Fibroblast of skin of left biceps (primary cell): ENCODE measurements at regions not wholly inside any gene's neighbourhood (a gene's known extent, or its start where the extent isn't known, plus 50 kb on each side); places are given as distances from the start of the nearest gene placed in this dataset.

Experiments
- DNase-seq, 2 experiments: peaks; one replicate each; pipeline ENCODE4 v3.0.0-alpha.2; 2013; ENCODE audit warnings: low read depth in 2 of 2

DNA sequence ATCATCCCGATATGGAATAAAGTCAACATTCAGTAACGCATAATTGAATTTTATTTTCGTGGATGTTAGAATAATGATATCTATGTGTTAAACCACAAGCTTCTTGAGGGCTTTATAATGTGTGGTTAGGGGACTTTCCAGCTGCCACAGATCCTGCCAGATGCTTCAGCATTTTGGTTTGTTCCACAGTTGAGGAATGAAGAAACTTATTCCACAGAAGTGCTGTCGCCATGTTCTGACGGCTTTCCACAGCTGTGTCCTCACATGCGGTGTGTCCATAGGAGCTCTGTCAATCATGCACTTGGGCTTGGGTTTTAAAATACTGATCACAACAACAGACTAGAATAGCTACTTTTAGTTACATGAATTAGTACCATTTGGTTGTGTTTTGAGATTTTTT is 411.9 kb downstream of the TRIML1 start:
- DNase-seq, result peak; percentile 28 to 38

DNA sequence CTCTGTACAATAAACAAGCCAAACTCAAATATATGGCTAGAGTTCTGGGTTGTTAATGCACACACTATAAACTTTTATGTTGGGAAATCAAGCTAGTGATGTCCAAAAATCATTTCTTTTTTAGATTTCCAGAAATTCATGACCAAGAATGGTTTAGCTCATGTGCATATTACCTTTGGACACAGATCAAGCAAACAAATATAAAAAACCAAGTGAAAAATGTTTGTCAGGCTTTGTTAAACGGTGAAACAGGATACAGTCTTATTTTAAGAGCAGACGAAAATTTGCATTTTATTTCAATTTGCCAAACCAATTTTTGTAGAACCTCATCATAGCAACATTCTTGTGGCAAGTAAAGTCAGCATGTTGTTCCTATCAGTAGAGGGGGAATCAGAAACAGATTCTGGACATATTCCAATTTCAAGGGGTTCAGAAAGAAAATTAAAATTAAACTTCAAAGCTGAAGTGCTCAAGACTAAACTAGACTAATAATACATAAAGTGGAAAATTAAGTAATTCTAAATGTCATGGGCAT is 413.6 kb downstream of the TRIML1 start:
- DNase-seq, result peak; percentile 36 to 39

DNA sequence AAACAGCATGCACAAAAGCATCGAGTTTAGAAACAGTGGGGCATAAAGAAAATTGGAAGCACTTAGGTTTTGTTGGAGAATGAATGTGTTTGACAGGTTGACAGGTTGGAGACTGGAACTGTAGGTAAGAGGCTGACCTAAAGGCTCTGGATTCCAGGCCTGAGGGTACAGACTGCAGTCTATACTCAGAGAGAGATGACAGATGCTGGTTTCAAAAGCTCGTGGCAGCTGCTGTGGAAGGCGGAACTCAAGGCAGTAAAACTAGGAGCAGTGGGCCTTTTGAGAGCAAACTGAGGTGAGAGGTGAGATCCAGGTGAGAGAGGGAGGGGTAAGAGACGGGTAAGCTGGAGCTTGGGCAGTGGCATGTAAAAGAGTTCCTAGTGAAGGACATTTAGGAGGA is 415.2 kb downstream of the TRIML1 start:
- DNase-seq, result no peak

DNA sequence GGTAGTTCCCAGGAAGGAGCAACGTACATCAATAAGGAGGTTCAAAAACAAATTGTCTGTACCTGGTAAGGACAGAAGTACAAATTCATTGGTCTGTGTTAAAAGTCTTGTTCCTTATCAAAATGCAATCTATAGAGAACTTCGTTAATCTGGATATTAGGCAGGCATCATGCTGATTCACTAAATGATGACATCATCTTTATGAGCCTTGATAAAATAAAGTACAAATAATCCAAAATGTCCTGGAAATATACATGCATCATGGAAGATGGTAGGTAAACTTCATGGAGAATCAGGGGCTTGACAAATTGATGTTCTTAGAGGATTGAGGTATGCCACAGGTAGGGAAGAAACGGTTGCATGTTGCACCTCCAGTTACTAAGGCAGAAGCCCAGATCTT is 433.9 kb downstream of the TRIML1 start:
- no peak for DNase-seq

DNA sequence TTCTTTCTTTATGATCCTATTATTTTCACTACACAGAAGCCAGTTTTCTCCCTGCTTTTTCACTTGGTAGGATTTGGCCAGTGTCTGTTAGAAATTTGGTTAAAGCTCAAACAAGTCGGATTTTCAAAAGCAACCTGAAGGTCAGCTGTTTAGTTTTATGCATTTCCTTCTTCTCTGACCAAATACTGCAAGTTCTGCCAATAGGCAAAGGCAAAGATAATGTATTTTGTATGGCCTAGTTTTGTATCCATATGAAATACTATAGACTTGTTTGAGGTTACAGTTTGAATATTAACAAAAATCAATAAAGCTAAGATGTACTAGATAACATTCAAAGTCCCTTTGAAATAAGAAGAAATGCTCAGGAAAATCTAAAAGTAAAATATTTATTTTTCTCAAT is 439.4 kb downstream of the TRIML1 start:
- DNase-seq, result no peak

DNA sequence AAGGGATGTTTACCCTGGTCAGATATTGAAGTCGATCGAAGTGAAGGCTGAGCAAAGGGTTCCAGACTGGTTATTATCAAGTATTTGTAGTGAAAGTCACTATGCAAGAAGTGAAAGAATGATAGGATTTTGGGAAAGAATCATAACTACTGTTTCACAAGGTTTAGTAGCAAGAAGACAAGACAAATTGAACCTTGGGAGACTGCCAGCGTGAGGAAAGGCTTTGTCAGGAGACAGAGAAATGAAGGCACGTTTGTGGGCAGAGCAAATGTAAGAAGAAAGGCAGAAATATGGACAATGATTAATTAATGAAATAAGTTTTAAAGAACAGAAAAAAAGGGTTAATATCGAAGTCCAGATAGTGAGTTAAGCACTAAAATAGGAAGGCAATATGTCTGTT is 456.8 kb downstream of the TRIML1 start:
- peak; percentile 21 to 23 for DNase-seq

DNA sequence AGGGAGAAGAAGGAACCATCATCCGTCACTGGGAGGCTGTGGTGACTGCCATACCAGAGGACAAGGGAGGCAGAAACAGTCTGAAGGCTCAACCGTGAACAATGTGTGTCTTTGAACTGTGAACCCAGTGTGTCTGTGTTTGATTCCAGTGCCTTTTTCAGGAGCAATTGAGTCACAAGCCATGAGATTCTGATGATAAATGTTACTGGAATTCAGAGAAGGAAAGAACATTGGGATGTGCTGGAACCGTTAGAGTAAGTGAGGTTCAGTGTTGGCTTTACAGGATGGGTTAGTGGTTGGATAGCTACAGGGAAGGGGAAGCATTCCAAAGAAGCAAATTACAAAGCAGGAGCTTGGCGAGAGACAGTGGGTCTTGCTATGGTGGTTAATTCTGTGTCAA is 464.4 kb downstream of the TRIML1 start:
- DNase-seq, result no peak

DNA sequence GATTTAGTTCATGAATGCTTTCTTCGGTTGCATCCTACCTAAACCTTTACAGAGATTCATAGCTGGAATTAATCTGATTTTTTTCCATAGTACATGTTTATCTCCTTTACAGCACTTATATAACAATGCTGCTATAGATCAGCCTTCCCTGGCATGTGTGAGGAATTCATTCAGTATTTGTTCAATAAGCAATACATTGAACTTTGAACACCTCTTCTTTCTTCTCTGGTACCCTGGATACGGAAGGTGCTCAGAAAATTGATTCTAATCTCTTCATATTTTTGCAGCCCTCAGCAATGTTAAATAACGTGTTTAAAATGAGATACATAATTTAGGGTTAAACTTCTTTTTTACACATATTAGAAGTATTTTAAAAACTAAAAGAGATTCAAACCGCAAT is 467.4 kb downstream of the TRIML1 start:
- no peak for DNase-seq

DNA sequence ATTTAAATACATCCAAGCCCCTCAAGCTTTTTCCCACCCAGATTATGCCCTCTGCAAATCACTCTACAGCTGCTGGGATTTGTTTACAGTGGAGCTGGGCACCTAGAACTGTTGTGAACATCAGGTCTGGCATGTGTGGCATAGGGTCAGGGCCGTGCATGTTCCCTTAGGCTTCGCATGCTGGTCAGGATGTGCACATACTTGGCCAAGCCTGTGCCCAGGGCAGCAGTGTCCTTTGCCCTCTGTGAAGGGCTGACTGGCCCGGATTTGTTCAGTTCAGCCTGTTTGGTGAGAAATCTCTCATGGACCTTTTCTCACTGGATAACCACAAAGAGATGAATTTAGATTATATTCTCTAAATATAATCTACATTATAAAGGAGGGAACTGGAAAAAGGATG is 471.9 kb downstream of the TRIML1 start:
- no peak for DNase-seq

DNA sequence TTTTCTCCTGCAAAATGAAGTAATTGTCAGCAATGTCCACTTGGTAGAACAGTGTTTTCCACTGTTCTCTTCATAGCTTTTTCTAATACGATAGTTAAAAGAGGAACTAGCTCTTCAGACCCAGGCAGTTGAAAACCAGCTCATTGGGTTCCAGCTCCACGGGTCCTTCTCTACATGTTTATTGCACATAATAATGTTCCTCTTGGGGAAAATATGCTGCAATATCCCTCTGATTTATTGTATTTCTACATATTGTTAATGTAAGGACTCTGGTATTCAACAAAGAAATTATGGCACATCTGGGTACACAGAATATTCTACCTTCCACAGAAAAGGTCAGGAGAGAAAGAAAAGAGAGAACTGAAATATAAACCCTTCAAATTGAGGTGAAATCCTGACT is 473.4 kb downstream of the TRIML1 start:
- no peak for DNase-seq

DNA sequence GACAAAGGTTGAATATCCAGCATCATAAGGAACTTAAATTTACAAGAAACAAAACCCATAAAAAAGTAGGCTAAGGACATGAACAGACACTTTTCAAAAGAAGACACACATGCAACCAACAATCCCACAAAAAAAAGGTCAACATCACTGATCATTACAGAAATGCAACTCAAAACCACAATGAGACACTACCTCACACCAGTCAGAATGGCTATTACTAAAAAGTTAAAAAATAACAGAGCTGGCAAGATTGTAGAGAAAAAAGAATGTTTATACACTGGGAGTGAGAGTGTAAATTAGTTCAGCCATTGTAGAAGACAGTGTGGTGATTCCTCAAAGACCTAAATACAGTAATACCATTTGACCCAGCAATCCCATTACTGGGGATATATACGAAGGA is 474.7 kb downstream of the TRIML1 start:
- no peak for DNase-seq

DNA sequence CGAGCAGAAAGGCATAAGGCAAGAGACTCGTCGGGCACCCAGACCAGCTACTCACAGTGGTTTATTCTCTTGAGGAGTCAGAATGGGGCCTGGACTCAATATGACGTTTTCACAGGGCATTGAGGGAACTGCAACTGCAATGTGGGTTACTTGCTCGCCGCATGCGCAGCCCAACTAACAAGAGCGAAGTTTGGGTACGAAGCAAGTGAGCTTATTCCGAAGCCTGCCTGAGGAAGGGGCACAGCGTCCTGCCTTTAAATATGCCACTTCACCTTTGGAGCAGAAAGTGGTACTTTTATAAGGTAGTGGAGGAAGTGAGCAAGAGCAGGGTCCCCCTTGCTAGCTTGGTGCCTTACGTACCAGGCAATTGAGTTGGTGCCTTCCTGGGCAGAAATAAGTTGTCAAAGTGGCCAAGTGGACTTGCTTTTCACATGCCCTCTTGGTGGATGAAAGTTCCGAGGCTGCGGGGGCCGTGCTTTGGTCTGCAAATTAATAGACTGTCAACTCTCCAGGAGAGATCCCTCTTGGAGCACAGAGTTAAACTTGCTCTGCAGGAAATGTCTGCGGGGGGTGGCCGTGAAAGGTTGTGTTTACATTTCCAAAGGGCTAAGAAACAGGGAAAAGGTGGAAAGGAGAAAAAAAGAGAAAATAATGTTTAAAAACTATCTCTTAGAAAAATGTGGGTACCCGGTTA is 480.4 kb downstream of the TRIML1 start:
- no peak for DNase-seq

DNA sequence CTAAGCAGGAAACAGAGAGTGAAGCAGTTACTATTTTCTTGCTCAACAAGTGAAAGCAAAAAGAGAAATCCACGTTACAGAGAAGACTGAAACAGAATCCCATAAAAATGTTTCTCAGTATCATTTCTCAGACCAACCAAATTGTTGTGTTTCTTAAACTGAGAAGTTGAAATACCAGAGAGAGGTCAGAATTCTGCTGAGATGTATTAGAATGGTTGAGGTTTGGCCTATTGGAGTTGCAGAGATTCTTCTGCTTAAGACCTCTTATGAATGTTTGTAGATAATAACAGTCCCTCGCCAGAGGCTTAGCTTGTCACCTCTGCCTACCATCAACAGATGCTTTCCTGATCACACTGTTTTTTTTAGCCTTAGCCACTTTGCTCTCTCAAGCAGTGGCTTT is 481.4 kb downstream of the TRIML1 start:
- no peak for DNase-seq

DNA sequence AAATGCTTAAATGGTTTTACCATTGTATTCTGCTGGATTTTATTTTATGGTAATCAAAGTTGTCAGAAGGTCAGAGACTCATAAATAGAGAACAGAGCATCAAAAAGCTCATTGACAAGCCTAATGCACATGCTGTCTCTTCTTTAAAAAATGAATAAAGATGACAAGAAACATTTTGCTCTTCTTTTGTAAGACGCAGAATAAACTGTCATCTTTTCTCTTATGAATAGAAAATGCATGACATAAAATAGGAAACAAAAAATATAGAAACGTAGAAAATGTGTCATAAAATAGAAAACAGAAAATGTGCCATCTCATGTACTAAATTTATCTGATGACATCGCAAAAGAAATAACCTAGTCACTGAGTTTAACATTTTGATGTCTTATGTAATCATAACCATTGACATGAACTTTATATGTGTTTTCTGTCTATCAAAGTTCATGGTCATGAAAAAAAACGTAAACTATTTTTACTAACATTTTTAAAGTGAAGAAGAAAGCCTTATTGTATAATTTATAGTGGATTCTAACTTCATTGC is 484.1 kb downstream of the TRIML1 start:
- no peak for DNase-seq

DNA sequence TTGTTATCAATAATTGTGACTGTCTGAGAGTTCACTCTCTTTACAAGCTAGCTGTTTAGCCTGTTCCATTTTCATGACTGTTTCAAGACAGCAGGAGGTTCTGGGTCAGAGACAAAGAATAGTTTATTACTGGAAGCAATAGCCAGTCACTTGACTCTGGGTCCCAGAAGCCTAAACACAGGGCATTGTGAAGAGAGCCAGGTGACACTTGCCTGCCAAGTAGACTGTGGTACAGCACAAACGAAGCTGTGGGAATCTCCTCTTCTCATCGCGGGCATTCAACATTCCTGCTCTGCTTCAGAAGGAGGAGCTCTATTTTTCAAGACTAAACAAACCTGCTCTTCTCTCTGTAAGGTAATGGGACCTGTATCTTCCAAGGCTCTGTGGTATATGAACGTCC is 485.1 kb downstream of the TRIML1 start:
- DNase-seq, result no peak

DNA sequence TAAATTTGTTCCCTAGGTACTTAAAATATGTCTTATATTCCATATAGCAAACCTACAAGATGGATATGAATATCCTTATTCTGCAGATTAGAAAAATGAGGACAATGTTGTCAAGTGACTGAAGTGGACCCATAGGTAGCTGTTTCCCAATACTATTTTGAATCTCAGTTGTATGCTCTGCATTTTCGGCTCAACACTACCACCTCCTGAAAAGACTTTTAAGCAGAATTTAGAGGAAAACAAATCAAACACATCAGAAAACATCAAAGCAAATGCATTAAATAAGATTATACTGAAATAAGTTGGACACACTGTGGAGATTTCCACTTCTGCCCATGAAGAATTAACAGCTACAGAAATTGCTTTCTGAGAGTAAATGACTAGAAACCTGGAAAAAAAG is 488.7 kb downstream of the TRIML1 start:
- no peak for DNase-seq

DNA sequence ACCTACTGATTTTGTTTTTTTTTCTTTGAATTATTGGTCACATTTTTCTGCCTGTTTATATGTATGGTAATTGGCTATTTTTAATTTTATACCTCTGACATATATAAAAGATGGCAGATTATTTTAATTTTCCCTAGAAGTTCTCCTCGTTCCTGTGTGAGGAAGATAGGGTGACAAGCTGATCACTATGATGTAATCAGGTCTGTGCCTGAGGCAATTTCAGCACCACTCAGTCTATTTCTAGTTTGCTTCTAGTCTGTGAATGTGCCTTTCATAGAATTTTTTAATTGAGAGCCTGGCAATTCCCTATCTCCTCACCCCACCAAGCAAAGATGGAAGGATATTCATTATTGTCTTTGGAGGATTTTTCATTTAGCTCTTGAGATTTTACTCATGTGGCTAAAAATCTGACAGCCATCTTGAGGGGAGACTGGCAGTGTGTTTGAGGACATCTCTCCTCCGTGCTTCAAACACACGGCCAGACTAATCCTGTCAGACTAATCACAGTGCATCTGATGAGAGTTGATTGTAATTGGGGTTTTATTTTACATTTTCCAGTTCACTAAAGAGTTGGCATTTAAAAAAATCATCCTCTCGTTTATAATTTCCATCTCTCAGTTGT is 500.3 kb downstream of the TRIML1 start:
- DNase-seq, result no peak

DNA sequence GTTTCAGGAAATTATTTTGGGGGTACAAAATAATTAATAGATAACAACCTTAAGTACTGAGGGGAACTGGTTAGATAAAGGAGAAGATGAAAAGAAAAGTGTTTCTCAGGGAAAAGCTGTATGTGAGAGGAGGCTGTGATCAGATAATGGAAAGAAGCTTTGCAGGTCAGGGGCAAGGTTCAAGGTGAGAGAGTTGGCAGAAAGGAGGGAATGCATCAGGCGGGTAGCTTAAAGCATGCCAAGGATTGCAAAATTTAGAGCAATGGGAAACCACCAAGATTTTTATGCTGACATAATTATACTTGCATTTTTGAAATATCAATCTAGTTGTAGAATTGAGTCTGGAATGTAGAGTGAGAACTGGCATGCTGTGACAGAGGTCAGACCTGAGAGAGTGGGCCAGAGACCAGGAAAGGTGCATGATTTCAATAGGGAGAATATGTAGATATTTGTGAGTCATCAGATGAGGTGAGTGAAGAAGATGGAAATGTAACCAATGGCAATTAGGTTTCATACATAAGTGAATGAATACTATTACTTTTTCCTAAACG is 508.7 kb downstream of the TRIML1 start:
- DNase-seq, result no peak

DNA sequence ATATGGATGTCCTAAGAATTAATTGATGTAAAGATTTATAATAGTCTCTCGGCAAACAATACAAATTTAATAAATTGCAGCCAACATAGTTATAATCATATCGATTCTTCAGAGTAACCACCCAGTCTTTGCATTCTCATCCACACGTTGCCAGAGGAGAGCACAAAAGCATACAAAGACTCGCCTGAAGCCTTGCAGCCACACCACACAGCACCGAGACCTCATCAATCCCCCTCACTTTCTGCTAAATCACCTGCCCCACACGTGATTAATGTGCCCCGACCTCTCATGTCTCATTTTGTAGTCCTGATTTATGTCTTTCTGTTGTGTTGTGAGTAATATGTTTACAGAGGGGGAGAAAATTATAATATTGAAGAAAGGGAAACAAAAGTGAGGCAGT is 510.4 kb downstream of the TRIML1 start:
- DNase-seq, result no peak

DNA sequence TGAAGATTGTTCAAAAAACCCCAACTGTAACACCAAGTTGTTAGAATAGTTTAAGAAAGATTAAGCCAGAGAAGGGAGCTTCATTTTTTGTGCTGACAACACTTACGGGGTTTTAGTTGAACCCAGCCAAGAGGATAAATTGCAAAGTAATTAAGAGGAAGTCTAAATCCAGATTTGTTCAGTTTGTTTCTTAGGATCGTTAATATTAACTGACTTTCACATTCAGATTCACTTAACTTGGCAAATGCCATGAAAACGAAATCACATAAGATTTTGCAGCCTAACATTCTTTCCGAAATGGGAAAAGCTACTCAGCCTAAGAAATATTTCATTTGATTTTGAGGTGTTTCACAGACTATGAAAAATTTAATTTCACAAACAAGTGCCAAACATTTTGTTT is 511.3 kb downstream of the TRIML1 start:
- no peak for DNase-seq

DNA sequence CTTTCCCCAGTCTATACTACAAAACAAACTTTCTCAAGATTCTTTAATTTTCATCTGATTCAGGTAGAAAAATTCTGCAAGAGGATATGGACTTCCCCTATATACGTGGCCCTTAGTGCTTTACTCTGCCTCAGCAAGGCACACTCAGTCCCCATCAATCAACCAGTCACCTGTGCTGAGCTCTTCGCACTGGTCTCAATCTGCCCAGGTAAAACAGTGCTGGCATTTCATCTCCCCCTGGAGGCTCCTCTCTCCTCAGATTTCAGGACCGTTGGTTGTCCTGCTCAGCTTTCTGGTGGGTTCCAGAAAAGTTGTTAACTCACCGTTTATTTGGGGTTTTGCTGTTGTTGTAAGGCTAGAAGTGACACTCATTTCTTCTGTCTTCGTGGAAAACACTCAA is 518.1 kb downstream of the TRIML1 start:
- no peak for DNase-seq

DNA sequence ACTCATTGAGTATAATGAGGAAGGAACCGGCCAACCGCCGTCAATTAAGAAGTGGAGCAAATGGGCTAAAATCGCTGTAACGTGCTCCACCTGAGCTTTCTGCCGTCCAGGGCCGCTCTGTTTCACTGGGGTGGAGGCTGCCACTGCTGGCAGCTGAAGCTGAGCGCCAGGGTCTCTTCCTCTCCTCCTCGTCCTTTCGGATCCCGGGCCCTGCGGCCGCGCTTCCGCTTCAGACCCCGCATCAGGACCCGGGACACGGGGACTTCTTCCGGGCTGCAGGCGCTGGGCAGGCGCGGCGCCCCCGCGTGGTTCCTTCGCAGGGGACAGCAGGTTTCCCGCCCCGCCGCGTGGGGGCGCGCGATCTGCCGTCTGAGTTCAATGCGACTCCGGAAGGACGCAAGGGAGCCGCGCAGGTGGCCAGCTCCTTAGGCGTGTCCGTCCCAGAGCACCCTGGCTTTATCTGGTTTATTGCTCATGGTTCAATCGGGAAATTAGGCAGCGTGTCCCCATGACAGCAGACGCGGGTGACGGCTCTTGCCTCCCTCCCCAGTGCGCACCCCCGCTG is 519.8 kb downstream of the TRIML1 start:
- DNase-seq, result no peak

DNA sequence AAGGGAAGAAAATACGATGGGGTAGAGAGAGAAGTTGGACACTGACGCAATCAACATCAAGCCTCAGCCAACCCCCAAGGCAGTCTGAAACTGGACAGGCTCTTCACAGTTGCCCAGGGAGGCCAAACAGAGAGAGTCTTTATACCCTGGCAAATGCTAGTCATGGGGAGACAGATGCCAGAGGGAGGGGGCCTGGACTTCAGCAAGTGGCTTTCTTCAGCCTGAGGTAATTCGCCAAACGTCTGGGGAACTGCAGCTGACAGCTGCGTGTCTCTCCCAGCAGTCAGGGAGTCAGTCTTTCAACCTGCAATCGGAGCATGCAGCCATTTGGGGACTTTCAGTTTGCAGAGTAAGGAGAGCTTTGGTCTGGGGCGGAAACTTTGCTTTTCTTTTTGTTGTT is 521.6 kb downstream of the TRIML1 start:
- DNase-seq, result no peak
